Upper lobe of right lung (tissue), 1 donor: ENCODE measurements at regions not wholly inside any gene's neighbourhood (a gene's known extent, or its start where the extent isn't known, plus 50 kb on each side); places are given as distances from the start of the nearest gene placed in this dataset.

Source experiments
- ATAC-seq: fragments of 200-7000 bp; cut with Tn5 transposase; one replicate; pipeline ENCODE4 v1.9.1; 2020; ENCODE audit warnings: mild to moderate bottlenecking, moderate library complexity
- DNase-seq: peaks from one replicate; pipeline ENCODE4 v3.0.0-alpha.2; 2020
- H3K27ac ChIP-seq: fragments of 200-600 bp; one replicate; pipeline ENCODE4 v1.8.0; 2022
- H3K27me3 ChIP-seq: fragments of 200-600 bp; one replicate; pipeline ENCODE4 v1.8.0; 2022; ENCODE audit warnings: mild to moderate bottlenecking
- H3K36me3 ChIP-seq: fragments of 200-600 bp; one replicate; pipeline ENCODE4 v1.8.0; 2022
- H3K4me1 ChIP-seq: fragments of 200-600 bp; one replicate; pipeline ENCODE4 v1.8.0; 2022
- H3K4me3 ChIP-seq: fragments of 200-600 bp; one replicate; pipeline ENCODE4 v1.8.0; 2022; ENCODE audit warnings: mild to moderate bottlenecking
- H3K9me3 ChIP-seq: fragments of 200-600 bp; one replicate; pipeline ENCODE4 v1.8.0; 2022
- CTCF ChIP-seq: fragments of 200-600 bp; IDR thresholded peaks from one replicate; pipeline ENCODE4 v1.8.0; 2022; ENCODE audit warnings: antibody characterized with exemption
- intact Hi-C: fragments of 100-400 bp; cut with DNase I; formaldehyde crosslinking; loops from one replicate; pipeline ENCODE4 v1.11.0; 2022
- donor health status: DM: no; HTN: yes; CAD: no; lungs with severe emphysema.

- ATAC-seq (no peak), DNase-seq (no peak)
- intact Hi-C loops, result no loop called here
- no peak for TF ChIP-seq CTCF
- no peak overlapping the region for H3K27ac ChIP-seq
- no peaks in the 10 kb centered on the region for H3K36me3 ChIP-seq
- H3K9me3 ChIP-seq, result no peaks in the 10 kb centered on the region
- no peak overlapping the region for H3K4me3 ChIP-seq
- H3K4me1 ChIP-seq, result no peaks in the 10 kb centered on the region
- H3K27me3 ChIP-seq, result no peaks in the 10 kb centered on the region
Observed at GRCh38 chr22:34159491-34159890, 239.2 kb upstream of the LARGE1 start.

DNA sequence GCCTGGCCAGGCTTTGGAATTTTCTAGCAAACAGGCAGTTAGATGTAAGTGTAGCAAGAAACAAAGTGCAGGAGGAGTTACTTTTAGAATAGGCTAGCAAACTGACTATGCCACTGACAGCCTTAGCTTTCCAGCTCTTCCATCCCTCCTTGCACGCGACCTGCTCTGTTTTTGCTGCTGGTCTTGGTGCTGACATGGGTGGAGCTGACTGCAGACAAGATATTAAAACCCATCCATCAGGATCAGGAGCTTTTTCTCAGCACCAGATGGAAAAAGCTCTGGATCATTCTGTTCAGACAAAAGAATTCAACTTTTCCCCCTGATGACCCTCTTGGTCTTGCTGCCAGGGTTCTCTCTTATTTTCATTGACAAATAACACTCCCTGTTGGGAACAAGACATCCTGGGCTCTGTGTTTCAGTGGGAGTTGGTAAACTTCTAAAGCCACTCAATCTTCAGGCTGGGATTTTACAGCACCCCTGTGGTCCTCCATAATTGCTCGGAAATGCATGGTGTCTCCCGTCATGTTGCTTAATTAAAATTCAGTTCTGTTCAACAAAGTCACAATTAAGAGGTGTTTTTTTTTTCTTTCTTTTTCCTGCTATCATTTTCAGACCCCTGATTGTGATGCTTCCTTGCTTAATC, 240.0 kb upstream of the LARGE1 start:
- Histone ChIP-seq H3K27ac (no peak overlapping the region), H3K4me1 (no peaks in the 10 kb centered on the region), H3K27me3 (no peaks in the 10 kb centered on the region), H3K36me3 (no peaks in the 10 kb centered on the region), H3K9me3 (no peaks in the 10 kb centered on the region), H3K4me3 (no peak overlapping the region)
- ATAC-seq (no peak), DNase-seq (no peak)
- TF ChIP-seq CTCF, result no peak
- intact Hi-C loops, result no loop called here

DNA sequence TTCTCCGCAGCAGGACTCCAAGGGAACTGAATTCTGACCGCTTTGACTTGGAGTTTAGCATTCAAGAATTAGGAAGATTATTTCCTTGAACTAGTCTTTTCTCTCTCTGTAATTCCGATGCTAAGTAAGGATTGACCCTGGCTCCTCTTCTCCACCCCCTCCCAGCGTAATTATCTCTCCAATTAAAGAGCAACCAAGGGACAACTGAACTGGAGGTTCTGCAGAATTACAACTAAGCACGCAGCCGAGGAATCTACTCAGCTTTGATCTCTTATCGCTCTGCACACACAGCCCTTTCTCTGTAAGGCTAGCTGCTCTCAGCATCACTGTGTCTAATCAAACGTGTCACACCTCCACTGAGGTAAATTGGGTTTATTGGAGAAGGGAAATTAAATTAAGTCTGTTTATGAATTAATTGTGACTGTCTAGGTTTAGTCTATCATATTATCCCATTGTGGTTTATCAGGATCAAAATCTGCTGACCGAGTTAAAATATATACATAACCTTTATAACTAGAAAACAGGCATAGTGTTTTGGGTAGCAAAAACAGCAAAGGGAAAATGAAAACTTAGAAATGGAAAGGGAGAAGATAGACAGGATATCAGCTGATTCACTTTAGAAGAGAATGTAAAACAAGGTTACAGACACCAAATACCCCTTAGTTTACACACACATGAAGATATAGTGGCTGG, 241.3 kb upstream of the LARGE1 start:
- H3K4me1 ChIP-seq, result no peaks in the 10 kb centered on the region
- no peaks in the 10 kb centered on the region for H3K9me3 ChIP-seq
- H3K4me3 ChIP-seq, result no peak overlapping the region
- no peaks in the 10 kb centered on the region for H3K27me3 ChIP-seq
- ATAC-seq (no peak), DNase-seq (no peak)
- intact Hi-C loops, result no loop called here
- no peak for TF ChIP-seq CTCF
- no peak overlapping the region for H3K27ac ChIP-seq
- no peaks in the 10 kb centered on the region for H3K36me3 ChIP-seq

DNA sequence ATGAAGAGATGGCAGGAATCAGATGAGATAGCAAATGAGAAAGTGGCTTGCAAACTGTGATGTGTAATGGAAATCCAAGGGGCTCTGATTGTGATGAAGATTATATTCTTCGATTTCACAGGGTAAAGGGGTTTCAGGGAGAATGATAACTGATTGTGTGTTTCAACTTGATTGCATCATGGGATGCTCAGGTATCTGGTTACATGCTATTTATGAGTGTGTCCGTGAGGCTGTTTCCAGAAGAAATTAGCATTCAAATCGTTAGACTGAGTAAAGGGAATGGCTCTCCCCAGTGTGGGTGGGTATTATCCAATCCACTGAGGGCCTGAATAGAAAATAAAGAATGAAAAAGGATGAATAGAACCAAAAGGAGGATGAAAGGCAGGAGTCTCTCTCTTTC, 278.7 kb upstream of the LARGE1 start:
- H3K27me3 ChIP-seq, result no peaks in the 10 kb centered on the region
- ATAC-seq, result no peak
- DNase-seq, result no peak
- H3K27ac ChIP-seq, result no peak overlapping the region
- intact Hi-C loops, result no loop called here
- no peaks in the 10 kb centered on the region for H3K9me3 ChIP-seq
- H3K4me1 ChIP-seq, result no peaks in the 10 kb centered on the region
- TF ChIP-seq CTCF, result no peak
- H3K4me3 ChIP-seq, result no peak overlapping the region
- H3K36me3 ChIP-seq, result no peaks in the 10 kb centered on the region

GRCh38 chr22:34210301-34210700, 290.0 kb upstream of the LARGE1 start:
- TF ChIP-seq CTCF, result no peak
- Histone ChIP-seq H3K27ac (no peak overlapping the region), H3K9me3 (no peaks in the 10 kb centered on the region), H3K27me3 (no peaks in the 10 kb centered on the region), H3K4me3 (no peak overlapping the region), H3K36me3 (no peaks in the 10 kb centered on the region), H3K4me1 (no peaks in the 10 kb centered on the region)
- DNase-seq, result no peak
- intact Hi-C loops, result no loop called here
- no peak for ATAC-seq
